BLaER1 (cell line): ENCODE measurements at regions not wholly inside any gene's neighbourhood (a gene's known extent, or its start where the extent isn't known, plus 50 kb on each side); places are given as distances from the start of the nearest gene placed in this dataset.

Source experiments
- H3K27ac ChIP-seq: shearing (Covaris generic); formaldehyde crosslinking; 2 replicates; pipeline ENCODE4 v1.8.1; 2022
- H3K27me3 ChIP-seq: shearing (Covaris generic); formaldehyde crosslinking; 2 replicates; pipeline ENCODE4 v1.8.1; 2022
- H3K36me3 ChIP-seq: shearing (Covaris generic); formaldehyde crosslinking; 2 replicates; pipeline ENCODE4 v1.8.1; 2022
- H3K4me1 ChIP-seq: shearing (Covaris generic); formaldehyde crosslinking; 2 replicates; pipeline ENCODE4 v1.8.1; 2022
- H3K4me2 ChIP-seq: shearing (Covaris generic); formaldehyde crosslinking; 2 replicates; pipeline ENCODE4 v1.8.1; 2022
- H3K4me3 ChIP-seq: shearing (Covaris generic); formaldehyde crosslinking; 2 replicates; pipeline ENCODE4 v1.8.1; 2022
- H3K9ac ChIP-seq: shearing (Covaris generic); formaldehyde crosslinking; 2 replicates; pipeline ENCODE4 v1.8.1; 2022
- H3K9me3 ChIP-seq: shearing (Covaris generic); formaldehyde crosslinking; 2 replicates; pipeline ENCODE4 v1.8.1; 2022
- H4K20me1 ChIP-seq: shearing (Covaris generic); formaldehyde crosslinking; 2 replicates; pipeline ENCODE4 v1.8.1; 2022
- Cebpa-rat ChIP-seq: shearing (Covaris generic); IDR thresholded peaks from 2 replicates; pipeline ENCODE4 v1.8.1; 2022

DNA sequence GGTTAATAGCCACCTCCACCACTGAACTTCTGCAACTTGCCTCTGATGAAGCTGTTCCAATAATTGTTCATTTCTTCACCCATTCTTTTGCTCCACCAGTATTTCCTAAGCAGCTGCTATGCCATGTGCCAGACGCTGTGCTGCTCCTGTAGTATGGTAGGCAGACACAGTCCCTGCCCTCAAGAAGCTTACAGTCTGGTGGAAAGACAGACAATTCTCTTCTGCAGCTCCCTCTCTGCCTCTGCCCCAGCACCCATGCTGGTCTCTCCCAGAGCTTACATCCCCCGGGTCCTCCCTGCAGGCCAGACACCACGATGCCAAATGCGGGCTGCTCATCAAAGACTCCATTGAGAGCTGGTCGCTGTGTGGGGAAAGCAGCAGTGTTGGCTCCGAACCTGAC, 111.6 kb upstream of the ESRRB start:
- Histone ChIP-seq H3K9me3 (no peaks in the 10 kb centered on the region), H3K27me3 (no peaks in the 10 kb centered on the region), H3K4me3 (no peak overlapping the region), H3K27ac (no peak overlapping the region), H3K36me3 (no peaks in the 10 kb centered on the region), H3K9ac (no peak overlapping the region), H4K20me1 (no peaks in the 10 kb centered on the region), H3K4me1 (peaks cover 26% of the 10 kb centered on the region), H3K4me2 (no peak overlapping the region)
- TF ChIP-seq Cebpa-rat = no peak

DNA sequence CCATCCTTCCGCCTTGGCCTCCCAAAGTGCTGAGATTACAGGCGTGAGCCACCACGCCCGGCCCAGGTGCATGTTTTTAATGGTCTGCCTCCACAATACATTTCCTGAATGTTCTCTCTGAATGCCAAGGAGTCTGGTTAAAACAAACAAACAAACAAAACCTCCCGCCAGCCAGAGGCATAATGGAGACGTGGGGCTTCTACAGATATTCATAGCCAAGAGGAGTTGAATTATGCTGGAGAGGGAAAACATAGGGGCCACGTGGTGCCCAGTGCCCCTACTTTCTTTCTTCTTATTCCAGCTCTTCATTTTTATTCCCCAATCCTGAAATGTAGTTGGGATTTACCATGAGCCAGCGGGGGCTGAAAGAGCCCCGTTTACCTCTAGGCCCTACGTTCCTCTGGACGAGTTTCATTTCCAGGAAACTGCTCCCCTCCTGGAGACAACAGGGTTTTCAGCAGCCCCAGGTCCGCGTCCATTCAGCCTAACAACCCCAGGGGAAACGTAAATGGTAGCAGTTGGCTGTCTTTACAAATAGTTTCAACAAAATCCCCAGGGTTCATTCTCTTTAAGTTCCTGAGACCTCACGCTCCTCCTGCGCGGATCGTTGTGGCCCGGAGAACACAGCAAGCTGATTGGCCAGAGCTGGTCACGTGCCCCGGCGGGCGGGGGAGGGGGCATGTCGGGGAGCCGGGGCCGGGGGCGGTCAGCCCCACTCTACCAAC, 108.5 kb upstream of the ESRRB start:
- no peak overlapping the region for H3K27ac ChIP-seq
- H4K20me1 ChIP-seq = no peaks in the 10 kb centered on the region
- H3K4me1 ChIP-seq = peaks cover 16% of the 10 kb centered on the region
- TF ChIP-seq Cebpa-rat = no peak
- H3K9me3 ChIP-seq = no peaks in the 10 kb centered on the region
- H3K9ac ChIP-seq = no peak overlapping the region
- H3K4me2 ChIP-seq = peak overlapping the region; percentile 73
- H3K27me3 ChIP-seq = no peaks in the 10 kb centered on the region
- H3K4me3 ChIP-seq = peak overlapping the region; percentile 45
- no peaks in the 10 kb centered on the region for H3K36me3 ChIP-seq

DNA sequence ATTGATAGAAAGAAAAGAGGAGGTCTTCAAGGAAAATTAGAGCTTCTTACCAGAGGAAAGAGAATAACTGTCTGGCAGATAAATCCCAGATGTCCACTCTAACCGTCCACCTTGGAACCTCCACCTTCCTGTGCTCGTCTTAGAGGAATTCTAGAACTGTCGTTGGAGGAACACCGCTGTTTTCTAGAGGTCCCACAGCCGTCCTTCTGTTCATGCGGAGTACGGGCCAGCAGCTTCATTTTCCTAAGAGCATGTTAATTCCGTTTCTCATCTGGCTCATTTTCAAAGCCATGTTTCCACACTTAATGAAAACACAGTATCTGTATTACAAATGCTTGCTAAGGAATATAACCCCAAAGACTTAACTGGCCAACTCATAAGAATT, 107.9 kb upstream of the ESRRB start:
- Histone ChIP-seq H3K27ac (no peak overlapping the region), H4K20me1 (no peaks in the 10 kb centered on the region), H3K4me1 (peaks cover 16% of the 10 kb centered on the region), H3K9me3 (no peaks in the 10 kb centered on the region), H3K36me3 (no peaks in the 10 kb centered on the region), H3K9ac (no peak overlapping the region), H3K4me2 (peak overlapping the region; percentile 73), H3K4me3 (peak overlapping the region; percentile 45; the same call in 1 of the 2 replicates), H3K27me3 (no peaks in the 10 kb centered on the region)
- no peak for TF ChIP-seq Cebpa-rat

DNA sequence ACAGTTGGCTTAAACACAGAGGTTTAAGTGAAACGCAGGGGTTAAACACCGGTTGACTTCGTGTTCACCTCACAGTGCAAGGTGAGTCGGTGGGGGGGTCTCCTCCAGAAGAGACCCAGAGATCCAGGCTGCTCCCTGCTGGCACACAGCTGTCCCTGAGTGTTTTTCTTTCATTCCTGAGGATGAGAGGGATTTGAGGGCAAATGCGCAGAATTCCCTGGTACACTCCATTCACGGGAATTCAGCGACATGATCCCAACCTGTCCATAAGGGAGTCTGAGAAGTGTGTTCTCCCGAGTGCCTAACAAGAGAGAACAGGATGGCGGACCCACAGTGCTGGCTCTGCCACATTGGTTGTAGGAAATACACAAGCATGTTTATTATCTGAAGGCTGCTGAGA, 107.2 kb upstream of the ESRRB start:
- no peak for TF ChIP-seq Cebpa-rat
- H3K27me3 ChIP-seq = no peaks in the 10 kb centered on the region
- H3K4me1 ChIP-seq = peaks cover 16% of the 10 kb centered on the region
- no peak overlapping the region for H3K27ac ChIP-seq
- no peak overlapping the region for H3K4me2 ChIP-seq
- H3K9ac ChIP-seq = no peak overlapping the region
- no peak overlapping the region for H3K4me3 ChIP-seq
- H3K36me3 ChIP-seq = no peaks in the 10 kb centered on the region
- H4K20me1 ChIP-seq = no peaks in the 10 kb centered on the region
- H3K9me3 ChIP-seq = no peaks in the 10 kb centered on the region

DNA sequence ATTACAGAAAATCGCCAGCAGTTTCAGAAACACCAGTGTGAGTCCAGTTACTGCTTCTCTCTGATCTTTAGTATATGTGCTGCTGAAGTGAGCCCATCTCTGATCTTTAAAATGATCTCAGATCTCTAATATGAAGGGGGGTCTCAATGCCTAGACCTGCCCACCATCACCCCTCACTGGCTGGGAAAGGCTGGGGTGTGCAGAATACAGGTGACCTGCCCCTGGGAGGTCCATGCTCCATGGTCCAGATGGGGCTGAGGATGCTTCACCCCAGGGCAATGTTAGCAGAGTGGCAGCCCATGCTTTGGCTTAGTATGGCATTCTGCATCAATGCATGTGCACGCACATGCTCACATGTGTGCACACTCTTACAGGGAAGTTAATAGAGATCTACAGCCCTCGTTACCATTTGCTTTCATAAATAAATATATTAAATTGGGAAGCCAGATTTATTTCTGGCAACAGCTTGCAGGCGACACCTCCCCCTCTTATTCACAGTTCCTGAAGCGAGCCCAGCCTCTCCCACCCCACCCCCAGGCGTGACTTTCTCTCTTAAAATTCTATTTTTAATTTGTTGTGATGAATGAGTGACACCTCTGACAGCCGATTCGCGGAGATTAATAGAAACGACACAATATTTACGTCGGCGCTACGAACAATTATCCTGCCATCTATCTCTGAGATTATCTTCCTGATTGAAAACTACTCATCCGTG, 104.7 kb upstream of the ESRRB start:
- no peaks in the 10 kb centered on the region for H4K20me1 ChIP-seq
- H3K9me3 ChIP-seq = no peaks in the 10 kb centered on the region
- H3K9ac ChIP-seq = no peak overlapping the region
- no peaks in the 10 kb centered on the region for H3K36me3 ChIP-seq
- no peak overlapping the region for H3K4me2 ChIP-seq
- peaks cover 16% of the 10 kb centered on the region for H3K4me1 ChIP-seq
- H3K27me3 ChIP-seq = no peaks in the 10 kb centered on the region
- no peak for TF ChIP-seq Cebpa-rat
- no peak overlapping the region for H3K27ac ChIP-seq
- H3K4me3 ChIP-seq = no peak overlapping the region

DNA sequence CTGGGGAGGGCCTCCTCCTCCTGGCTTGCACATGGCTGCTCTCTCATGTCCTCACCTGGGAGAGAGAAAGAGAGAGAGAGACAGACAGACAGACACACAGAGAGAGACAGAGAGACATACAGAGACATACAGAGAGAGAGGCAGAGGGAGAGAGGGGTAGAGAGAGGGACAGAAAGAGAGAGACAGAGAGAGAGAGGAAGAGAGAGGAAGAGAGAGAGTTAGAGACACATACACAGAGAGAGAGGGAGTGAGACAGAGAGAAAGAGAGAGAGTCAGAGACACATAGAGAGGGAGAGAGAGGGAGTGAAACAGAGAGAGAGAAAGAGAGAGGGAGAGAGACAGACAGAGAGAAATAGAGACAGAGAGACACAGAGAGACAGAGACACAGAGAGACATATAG, 103.6 kb upstream of the ESRRB start:
- Histone ChIP-seq H3K27ac (no peak overlapping the region), H3K4me2 (no peak overlapping the region), H3K9me3 (no peaks in the 10 kb centered on the region), H3K4me1 (peaks cover 11% of the 10 kb centered on the region), H3K9ac (no peak overlapping the region), H3K36me3 (no peaks in the 10 kb centered on the region), H3K4me3 (no peak overlapping the region), H3K27me3 (no peaks in the 10 kb centered on the region), H4K20me1 (no peaks in the 10 kb centered on the region)
- TF ChIP-seq Cebpa-rat = no peak

DNA sequence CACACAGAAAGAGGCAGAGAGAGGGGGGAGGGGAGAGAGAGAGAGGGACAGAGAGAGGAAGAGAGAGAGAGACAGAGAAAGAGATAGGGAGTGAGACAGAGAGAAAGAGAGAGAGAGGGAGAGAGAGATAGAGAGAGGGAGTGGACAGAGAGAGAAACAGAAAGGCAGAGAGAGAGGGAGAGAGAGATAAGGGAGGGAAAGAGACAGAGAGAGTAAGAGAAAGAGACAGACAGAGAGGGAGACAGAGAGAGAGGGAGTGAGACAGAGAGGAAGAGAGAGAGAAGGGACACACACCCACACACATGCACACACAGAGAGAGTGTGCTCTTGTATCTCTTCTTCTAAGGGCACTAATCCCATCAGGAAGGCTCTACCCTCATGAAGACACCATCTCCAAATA, 103.2 kb upstream of the ESRRB start:
- no peak for TF ChIP-seq Cebpa-rat
- H3K27me3 ChIP-seq = no peaks in the 10 kb centered on the region
- no peaks in the 10 kb centered on the region for H3K9me3 ChIP-seq
- H3K27ac ChIP-seq = no peak overlapping the region
- no peak overlapping the region for H3K4me3 ChIP-seq
- H3K9ac ChIP-seq = no peak overlapping the region
- no peak overlapping the region for H3K4me2 ChIP-seq
- no peaks in the 10 kb centered on the region for H3K36me3 ChIP-seq
- H4K20me1 ChIP-seq = no peaks in the 10 kb centered on the region
- H3K4me1 ChIP-seq = peaks cover 8% of the 10 kb centered on the region; the same call in 1 of the 2 replicates

DNA sequence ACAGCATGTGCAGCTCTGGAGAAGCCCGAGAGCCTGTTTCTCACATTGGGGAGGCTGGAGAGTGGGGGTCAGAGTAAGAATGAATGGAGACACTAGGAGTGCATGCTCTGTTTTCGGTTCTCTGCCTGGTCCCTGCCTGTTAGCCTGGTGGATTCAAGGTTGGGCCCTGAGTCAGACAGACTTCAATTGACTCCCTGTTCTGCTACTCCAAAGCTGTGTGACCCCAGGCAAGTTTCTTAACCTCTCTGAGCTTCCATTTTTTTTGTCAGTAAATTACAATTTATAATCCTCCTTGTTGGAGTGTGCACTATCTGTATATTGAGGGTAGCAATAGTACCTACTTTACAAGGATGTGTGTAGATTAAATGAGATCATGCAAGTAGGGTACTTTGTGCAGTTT, 102.6 kb upstream of the ESRRB start:
- H3K27me3 ChIP-seq = no peaks in the 10 kb centered on the region
- H3K27ac ChIP-seq = no peak overlapping the region
- peaks cover 8% of the 10 kb centered on the region; the same call in 1 of the 2 replicates for H3K4me1 ChIP-seq
- H3K9me3 ChIP-seq = no peaks in the 10 kb centered on the region
- H3K4me2 ChIP-seq = no peak overlapping the region
- no peak overlapping the region for H3K4me3 ChIP-seq
- H3K9ac ChIP-seq = no peak overlapping the region
- no peaks in the 10 kb centered on the region for H3K36me3 ChIP-seq
- H4K20me1 ChIP-seq = no peaks in the 10 kb centered on the region
- TF ChIP-seq Cebpa-rat = no peak

DNA sequence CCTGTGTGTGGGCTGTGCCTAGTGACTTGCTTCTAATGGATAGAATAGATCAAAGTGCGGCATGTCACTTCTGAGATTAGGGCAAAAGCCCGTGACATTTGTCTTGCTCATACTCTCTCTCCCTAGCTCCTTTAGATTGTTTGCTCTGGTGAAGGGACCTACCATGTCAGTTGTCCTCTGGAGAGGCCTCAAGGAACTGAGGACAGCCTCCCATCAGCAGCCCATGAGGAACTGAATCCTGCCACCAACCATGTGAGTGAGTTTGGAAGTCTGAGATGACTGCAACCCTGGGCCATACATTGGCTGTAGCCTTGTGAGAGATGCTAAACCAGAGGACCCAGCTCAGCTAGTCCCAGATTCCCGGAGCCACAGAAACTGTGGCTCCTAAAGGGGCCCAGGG, 101.6 kb upstream of the ESRRB start:
- TF ChIP-seq Cebpa-rat = no peak
- Histone ChIP-seq H3K36me3 (no peaks in the 10 kb centered on the region), H3K4me3 (no peak overlapping the region)

DNA sequence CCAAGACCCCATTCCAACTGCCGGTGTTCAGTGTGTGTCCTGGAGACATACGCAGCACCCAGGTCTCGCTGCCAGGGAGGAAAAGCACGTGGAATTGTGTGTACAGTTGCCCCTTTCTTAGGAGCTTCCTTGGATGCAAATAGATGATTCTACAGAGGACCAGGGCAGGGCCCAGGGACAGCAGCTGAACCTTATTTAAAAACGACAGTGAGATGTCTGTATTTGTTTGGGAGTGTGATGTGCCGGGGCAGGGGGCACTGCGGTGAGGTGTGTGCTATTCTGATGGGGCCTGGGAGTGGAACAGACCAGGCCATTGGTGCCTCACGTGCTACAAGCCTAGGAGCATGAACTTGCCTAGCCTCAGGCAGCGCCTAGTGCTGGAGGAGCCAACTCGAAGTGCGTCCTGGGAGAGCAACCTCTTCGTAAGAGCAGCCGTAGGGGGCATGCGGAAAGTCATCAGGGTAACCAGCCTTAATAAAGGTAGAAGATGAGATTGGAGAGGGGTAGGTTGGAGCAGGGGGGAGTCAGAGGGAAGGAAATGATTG, 98.3 kb upstream of the ESRRB start:
- Histone ChIP-seq H4K20me1 (no peaks in the 10 kb centered on the region), H3K4me2 (no peak overlapping the region), H3K36me3 (no peaks in the 10 kb centered on the region), H3K27ac (no peak overlapping the region), H3K27me3 (no peaks in the 10 kb centered on the region), H3K9ac (no peak overlapping the region), H3K4me3 (no peak overlapping the region), H3K9me3 (no peaks in the 10 kb centered on the region), H3K4me1 (no peaks in the 10 kb centered on the region)
- no peak for TF ChIP-seq Cebpa-rat

More for the DNA sequence above, 101.6 kb upstream of the ESRRB start:
- H3K4me2 ChIP-seq = no peak overlapping the region
- no peaks in the 10 kb centered on the region for H3K27me3 ChIP-seq
- H3K9me3 ChIP-seq = no peaks in the 10 kb centered on the region
- no peaks in the 10 kb centered on the region for H4K20me1 ChIP-seq
- peaks cover 8% of the 10 kb centered on the region; the same call in 1 of the 2 replicates for H3K4me1 ChIP-seq
- H3K27ac ChIP-seq = no peak overlapping the region
- H3K9ac ChIP-seq = no peak overlapping the region
